HG03378 (cell line): ENCODE measurements at regions not wholly inside any gene's neighbourhood (a gene's known extent, or its start where the extent isn't known, plus 50 kb on each side); places are given as distances from the start of the nearest gene placed in this dataset.

Experiments used
- ATAC-seq: cut with Tn5 transposase; IDR thresholded peaks from one replicate; pipeline ENCODE4 v1.9.1; 2021; ENCODE audit warnings: mild to moderate bottlenecking, moderate library complexity; ENCODE audit not compliant: unreplicated experiment

- ATAC-seq: no peak
Observed at GRCh38 chr10:129151281-129151680, 315.8 kb upstream of the MGMT start.

GRCh38 chr10:129156406-129156805 lies 310.6 kb upstream of the MGMT start:
- no peak for ATAC-seq

DNA sequence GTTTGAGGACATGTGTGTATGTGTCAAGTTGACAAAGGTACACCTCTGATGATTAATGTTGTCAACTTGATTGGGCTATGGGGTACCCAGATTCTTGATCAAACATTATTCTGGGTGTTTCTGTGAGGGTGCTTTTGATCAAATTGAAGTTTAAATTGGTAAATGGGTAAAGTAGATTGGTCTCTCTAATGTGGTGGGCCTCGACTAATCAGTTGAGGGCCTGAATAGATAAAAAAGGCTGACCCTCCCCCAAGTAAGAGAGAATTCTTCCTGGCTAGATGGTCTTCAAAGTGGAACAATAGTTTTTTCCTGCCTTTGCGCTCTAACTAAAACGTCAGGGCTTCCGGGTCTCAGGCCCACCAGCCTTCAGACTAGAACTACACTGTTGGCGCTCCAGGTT lies 309.9 kb upstream of the MGMT start:
- no peak for ATAC-seq

DNA sequence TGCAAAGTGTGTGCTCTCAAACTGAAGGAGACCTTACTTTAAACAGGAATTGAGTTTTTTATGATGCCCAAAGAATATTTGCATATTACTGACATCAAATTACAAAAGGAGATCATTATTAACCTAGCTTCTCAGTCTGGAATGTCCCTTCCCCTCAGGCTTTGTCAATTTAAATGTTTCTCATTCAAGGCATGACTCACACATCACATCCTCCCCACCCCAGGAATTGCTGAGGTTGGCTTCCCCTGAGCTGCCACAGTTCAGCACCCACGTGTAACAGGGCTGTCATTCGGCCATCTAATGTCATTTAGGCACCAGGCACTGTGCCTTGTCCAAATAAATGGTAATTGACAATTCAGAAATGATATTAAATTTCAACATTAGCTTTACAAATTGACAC lies 305.9 kb upstream of the MGMT start:
- no peak for ATAC-seq

GRCh38 chr10:129163531-129163930 lies 303.5 kb upstream of the MGMT start:
- ATAC-seq: no peak

- ATAC-seq: no peak
Observed at GRCh38 chr10:129165076-129165720, 301.8 kb upstream of the MGMT start.

- no peak for ATAC-seq
Observed at GRCh38 chr10:129165770-129166169, 301.3 kb upstream of the MGMT start.

DNA sequence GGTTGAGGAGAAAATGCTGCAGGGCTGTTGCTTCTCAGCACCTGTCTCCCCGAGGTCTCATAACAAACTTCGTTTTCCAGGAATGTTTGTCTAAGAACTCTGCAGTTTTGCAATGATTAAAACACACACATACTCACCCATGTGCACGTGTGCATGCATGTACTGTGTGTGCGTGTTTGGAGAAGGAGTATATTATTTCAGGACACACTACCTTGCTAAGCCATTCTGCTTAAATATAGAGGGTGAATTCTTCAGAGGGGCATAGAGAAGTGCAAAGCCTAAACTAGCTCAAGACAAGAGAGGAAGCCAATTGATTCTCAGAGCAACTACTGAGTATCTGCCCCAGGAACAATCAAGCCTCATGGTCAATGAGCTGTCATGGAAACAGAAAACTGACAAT lies 298.4 kb upstream of the MGMT start:
- ATAC-seq: no peak

GRCh38 chr10:129169115-129169514 lies 297.9 kb upstream of the MGMT start:
- no peak for ATAC-seq

- no peak for ATAC-seq
Observed at GRCh38 chr10:129170812-129171211, 296.2 kb upstream of the MGMT start.

DNA sequence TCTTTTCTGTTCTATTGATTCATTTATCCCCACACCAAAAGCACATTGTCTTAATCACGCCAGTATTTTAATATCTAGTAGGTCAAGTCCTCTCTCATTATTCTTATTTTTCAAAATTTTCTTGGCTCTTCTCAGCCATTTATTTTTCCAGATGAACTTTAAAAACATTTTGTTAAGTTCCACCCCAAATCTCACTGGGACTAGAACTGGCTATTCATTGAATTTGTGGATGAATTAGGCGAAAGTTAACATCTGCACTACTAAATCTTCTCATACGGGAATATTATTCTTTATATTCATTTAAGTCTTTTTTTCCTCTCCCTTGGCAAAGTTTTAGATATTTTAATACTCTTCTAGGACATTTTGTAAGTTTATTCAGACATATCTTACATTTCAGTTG lies 295.2 kb upstream of the MGMT start:
- ATAC-seq: no peak

GRCh38 chr10:129174232-129175014 lies 292.6 kb upstream of the MGMT start:
- no peak for ATAC-seq

DNA sequence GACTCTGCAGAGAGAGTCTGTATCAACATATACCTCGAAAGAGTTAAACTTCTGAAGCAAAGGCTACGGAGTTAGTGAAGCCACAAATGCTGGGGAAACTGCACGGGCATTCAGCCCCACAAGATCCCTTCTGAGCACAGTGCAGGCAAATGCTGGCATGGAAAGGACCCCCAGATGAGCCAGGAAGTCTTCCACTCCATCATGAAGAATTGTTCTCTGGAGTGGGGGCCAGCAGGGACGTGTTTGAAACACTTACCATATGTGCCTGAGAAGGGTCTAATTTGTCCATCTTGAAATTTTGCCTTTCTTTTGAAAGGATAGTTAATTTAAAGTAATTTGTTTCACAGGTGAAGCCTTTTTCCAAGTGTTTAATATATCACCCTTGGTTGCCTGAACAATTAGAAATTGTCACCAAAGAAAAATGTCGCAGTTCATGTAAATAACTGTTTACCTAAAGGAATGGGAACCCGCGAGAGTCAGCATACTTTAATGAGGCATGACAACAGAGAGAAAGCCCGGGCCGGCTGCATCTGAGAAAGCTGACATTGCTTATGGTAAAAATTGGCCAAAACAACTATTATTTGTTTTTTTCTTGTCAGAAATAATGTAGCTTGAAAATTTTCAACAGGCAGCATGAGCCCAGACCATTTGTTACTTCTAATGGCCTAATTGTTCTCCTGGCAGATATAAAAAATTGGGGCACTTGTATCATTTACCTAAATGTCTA lies 287.6 kb upstream of the MGMT start:
- no peak for ATAC-seq

DNA sequence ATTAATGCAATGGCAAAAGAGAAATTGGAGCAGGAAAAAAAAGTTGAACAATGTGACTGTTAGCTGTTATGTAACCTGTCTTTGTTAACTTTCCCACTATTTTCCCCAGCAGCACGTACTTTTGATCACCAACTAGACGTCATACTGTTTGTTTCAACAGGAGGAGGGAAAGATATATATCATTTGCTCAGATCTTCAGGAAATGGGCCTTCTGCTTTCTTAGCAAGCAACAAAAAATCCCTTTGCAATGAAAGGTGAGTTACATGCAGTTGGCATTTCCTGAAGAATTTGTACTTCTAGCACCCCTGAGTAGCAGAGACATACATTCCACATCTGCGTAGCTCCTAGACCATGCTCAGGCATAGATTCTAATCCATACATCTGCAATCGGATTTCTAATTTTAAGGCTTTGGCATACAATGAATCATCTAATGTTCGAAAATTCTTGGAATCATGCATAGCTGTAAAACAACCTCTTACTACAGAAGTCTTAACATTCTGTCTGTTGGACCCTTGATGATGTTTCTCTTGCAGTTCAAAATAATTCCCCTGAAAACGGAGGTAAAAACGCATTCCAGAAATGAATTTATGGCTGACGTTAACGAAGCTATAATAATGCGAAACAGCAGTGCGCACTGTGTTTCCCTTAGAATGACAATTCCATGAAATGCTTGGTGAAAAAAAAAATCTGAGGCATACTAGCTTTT lies 286.9 kb upstream of the MGMT start:
- no peak for ATAC-seq

DNA sequence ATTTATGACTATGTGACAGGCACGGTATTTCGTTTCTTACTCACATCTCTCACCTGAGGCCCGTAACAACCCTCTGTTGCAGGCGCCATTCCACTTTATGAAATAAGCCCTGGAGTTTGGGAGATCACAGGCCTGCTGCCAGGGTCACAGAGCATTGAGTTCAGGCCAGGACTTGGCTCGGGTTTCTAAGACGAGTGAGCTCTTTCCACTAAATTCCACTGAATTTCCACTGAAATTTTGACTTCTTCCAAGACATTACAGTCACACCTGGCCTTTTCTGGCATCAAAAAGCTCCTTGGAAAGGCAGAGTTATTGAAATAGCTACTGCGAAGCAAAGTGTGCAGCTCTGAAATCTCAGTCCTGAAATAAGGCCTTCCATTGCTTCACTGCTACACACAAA lies 282.8 kb upstream of the MGMT start:
- ATAC-seq: no peak

- no peak for ATAC-seq
Observed at GRCh38 chr10:129187331-129187730, 279.7 kb upstream of the MGMT start.

GRCh38 chr10:129191797-129192196 lies 275.2 kb upstream of the MGMT start:
- no peak for ATAC-seq

DNA sequence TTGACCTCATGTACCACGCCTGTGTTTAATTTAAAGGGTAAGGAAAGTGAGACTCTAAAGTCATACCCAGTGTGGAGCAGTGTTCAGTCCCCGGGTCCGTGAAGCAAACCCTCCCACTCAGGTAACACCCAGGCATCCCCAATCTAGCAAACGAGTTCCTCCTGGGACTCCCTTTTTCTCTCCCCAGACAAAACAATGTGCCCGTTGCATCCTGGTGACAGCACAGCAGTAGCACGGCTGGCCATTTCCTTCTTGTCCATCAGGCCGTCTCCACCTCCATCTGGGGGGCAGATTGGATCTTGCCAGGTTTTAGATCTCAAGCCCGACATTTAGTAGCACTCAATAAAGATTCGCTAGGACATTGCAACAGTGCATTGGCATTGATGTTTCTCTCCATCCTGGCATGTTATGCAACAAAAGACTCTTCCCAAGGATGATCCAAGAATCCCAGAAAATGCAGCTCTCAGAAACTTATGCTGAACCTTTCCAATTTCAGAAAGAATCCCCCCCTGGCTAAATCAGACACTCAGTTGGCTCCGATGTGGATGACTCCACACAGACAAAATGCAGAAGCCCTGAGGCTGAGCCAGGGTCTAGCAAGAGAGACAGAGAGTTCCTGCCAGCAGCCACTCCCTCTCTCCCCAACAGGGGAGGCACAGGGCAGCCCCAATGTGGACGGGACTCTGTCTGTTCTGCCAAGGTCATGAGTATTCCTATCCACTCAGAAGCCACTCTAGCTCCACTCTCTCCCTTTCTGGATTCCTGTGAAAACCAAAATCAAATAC lies 274.5 kb upstream of the MGMT start:
- ATAC-seq: no peak

- no peak for ATAC-seq
Observed at GRCh38 chr10:129193148-129193547, 273.9 kb upstream of the MGMT start.

DNA sequence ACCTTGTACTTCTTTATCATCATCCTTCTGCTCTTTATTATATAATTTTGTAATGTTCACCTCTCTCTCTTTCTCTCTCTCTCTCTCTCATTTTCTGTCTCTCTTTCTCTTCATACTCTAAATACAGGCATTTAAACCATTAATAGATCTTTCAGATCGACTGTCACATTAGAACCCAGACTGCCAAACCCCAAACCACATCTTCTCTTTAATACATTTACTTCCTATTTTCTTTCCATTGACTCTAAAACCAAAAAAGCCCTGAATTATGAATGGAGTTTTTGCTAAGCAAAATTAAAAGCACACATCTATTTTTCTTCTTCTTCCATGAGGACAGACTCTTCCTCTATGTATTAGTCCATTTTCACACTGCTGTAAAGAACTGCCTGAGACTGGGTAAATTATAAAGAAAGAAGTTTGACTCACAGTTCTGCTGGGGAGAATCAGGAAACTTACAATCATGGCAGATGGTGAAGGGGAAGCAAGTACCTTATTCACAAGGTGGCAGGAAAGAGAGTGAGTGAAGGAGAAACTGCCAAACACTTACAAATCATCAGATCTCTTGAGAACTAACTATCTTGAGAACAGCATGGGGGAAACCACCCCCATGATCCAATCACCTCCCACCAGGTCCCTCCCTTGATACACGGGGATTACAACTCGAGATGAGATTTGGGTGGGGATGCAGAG lies 272.7 kb upstream of the MGMT start:
- ATAC-seq: no peak
